Endothelial cell (in vitro differentiated cells): ENCODE measurements at regions not wholly inside any gene's neighbourhood (a gene's known extent, or its start where the extent isn't known, plus 50 kb on each side); places are given as distances from the start of the nearest gene placed in this dataset.

Experiments used
- DNase-seq: peaks from one replicate; pipeline ENCODE4 v3.0.0; 2021; ENCODE audit warnings: low spot score
- H3K27ac Mint-ChIP-seq: one replicate; pipeline ENCODE4 v1.8.0; 2021; ENCODE audit warnings: mixed read lengths, inconsistent platforms; ENCODE audit not compliant: unreplicated experiment
- H3K27me3 Mint-ChIP-seq: one replicate; pipeline ENCODE4 v1.8.0; 2021; ENCODE audit warnings: mild to moderate bottlenecking, moderate library complexity, mixed read lengths, inconsistent platforms; ENCODE audit not compliant: unreplicated experiment
- H3K36me3 Mint-ChIP-seq: one replicate; pipeline ENCODE4 v1.8.0; 2021; ENCODE audit warnings: mild to moderate bottlenecking, low read depth, mixed read lengths, inconsistent platforms; ENCODE audit not compliant: unreplicated experiment
- H3K4me1 Mint-ChIP-seq: one replicate; pipeline ENCODE4 v1.8.0; 2021; ENCODE audit warnings: mild to moderate bottlenecking, mixed read lengths, inconsistent platforms; ENCODE audit not compliant: unreplicated experiment
- H3K4me3 Mint-ChIP-seq: one replicate; pipeline ENCODE4 v1.8.0; 2021; ENCODE audit warnings: mild to moderate bottlenecking, mixed read lengths, inconsistent platforms; ENCODE audit not compliant: unreplicated experiment
- H3K9me3 Mint-ChIP-seq: one replicate; pipeline ENCODE4 v1.8.0; 2021; ENCODE audit warnings: mixed read lengths, inconsistent platforms; ENCODE audit not compliant: unreplicated experiment
- CTCF ChIP-seq: fragments of 200-600 bp; sonication (generic); IDR thresholded peaks from one replicate; pipeline ENCODE4 v1.5.0; 2021; ENCODE audit warnings: antibody characterized with exemption; ENCODE audit not compliant: unreplicated experiment

GRCh38 chr9:108443741-108444140, 412.0 kb downstream of the ACTL7B start:
- DNase-seq: no peak
- no peaks in the 10 kb centered on the region for H3K27me3 Mint-ChIP-seq
- H3K9me3 Mint-ChIP-seq: no peaks in the 10 kb centered on the region
- no peak overlapping the region for H3K4me3 Mint-ChIP-seq
- TF ChIP-seq CTCF: no peak
- no peaks in the 10 kb centered on the region for H3K36me3 Mint-ChIP-seq
- H3K27ac Mint-ChIP-seq: no peak overlapping the region
- no peaks in the 10 kb centered on the region for H3K4me1 Mint-ChIP-seq

- no peak overlapping the region for H3K4me3 Mint-ChIP-seq
- DNase-seq: no peak
- no peak overlapping the region for H3K27ac Mint-ChIP-seq
- H3K36me3 Mint-ChIP-seq: no peaks in the 10 kb centered on the region
- no peak for TF ChIP-seq CTCF
- H3K4me1 Mint-ChIP-seq: no peaks in the 10 kb centered on the region
- H3K9me3 Mint-ChIP-seq: no peaks in the 10 kb centered on the region
- no peaks in the 10 kb centered on the region for H3K27me3 Mint-ChIP-seq
These were observed 412.7 kb downstream of the ACTL7B start for GRCh38 chr9:108443019-108443633.

DNA sequence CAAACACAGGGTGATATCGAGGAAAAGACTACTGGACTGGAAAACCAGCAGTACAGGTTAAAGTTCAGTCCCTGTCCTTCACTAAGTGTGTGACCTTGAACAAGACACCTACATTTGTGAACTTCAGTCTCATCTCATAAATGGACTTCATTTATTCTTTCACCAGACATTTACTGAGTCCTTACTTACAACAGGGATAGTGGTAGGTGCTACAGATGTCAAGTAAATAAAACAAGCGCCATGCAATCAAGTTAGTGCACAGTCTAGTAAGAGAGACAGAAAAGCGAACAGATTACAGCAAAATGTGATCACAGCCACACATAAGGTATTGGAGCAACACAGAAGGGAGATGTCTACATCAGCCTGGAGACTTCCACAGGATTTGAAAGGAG, 413.2 kb downstream of the ACTL7B start:
- TF ChIP-seq CTCF: no peak
- DNase-seq: no peak
- Mint-ChIP-seq H3K4me1 (no peaks in the 10 kb centered on the region), H3K27ac (no peak overlapping the region), H3K27me3 (no peaks in the 10 kb centered on the region), H3K9me3 (no peaks in the 10 kb centered on the region), H3K4me3 (no peak overlapping the region), H3K36me3 (no peaks in the 10 kb centered on the region)

GRCh38 chr9:108441726-108442125, 414.1 kb downstream of the ACTL7B start:
- H3K4me3 Mint-ChIP-seq: no peak overlapping the region
- H3K36me3 Mint-ChIP-seq: no peaks in the 10 kb centered on the region
- no peaks in the 10 kb centered on the region for H3K9me3 Mint-ChIP-seq
- no peaks in the 10 kb centered on the region for H3K27me3 Mint-ChIP-seq
- no peaks in the 10 kb centered on the region for H3K4me1 Mint-ChIP-seq
- no peak overlapping the region for H3K27ac Mint-ChIP-seq
- DNase-seq: no peak
- TF ChIP-seq CTCF: no peak

- Mint-ChIP-seq H3K27me3 (no peaks in the 10 kb centered on the region), H3K4me1 (no peaks in the 10 kb centered on the region), H3K4me3 (no peak overlapping the region), H3K36me3 (no peaks in the 10 kb centered on the region), H3K27ac (no peak overlapping the region), H3K9me3 (no peaks in the 10 kb centered on the region)
- DNase-seq: no peak
- no peak for TF ChIP-seq CTCF
These were observed 414.5 kb downstream of the ACTL7B start for GRCh38 chr9:108441251-108441650.
